ENCODE measurements at regions not wholly inside any gene's neighbourhood (a gene's known extent, or its start where the extent isn't known, plus 50 kb on each side); places are given as distances from the start of the nearest gene placed in this dataset.

DNA sequence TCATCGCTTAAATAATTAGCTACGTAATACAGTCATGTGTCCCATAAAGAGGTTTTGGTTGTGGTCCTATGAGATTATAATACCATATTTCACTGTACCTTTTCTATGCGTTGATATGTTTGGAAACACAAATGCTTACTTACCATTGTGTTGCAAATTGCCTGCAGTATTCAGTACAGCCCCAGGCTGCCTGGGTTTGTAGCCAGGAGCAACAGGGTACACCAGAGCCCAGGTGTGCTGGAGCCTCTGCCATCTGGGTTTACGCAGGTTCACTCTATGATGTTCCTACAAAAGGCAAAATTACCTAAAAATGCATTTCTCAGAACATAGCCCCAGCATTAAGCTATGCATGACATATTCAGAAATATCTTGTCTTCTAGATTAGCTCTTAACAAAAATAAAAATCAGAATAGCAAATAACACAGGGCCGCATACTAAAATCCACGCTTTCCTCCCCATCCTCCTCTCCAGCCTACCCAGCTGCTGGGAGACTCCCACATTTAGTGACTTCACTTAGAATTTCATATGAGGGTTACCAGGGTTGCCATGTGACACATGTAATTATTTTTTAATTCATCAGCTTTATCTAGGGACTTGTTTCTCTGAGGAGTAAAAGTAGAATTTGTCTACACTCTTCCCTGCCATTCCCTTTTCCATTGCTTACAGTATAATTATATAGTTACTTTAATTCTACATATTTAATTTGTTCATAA, 559.0 kb upstream of the ADARB2 start:
- TF ChIP-seq CTCF (conservative IDR thresholded peaks at IDR 0.05) (no peak), ZFX (IDR thresholded peaks at IDR 0.05) (no peak)
- H3K27ac ChIP-seq: no peak overlapping the region

DNA sequence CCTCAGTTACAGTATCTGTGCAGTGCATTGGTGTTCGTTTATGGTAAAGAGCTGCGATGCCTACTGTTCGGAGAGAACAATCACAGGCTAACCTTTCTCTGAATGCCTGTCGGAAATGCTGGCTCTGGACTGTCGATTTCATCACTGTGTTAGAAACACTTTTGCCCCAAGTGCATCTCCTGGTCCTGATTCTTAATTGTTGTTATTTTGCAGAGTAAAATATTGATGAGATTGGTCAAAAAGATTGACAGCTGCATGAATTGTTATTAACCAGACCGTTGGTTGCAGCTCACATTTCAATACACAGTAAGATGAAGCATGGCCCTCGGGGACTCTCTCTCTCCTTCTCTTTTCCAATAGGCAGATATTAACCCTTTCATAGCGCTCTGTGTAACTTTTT, 557.4 kb upstream of the ADARB2 start:
- H3K27ac ChIP-seq: no peak overlapping the region
- TF ChIP-seq CTCF (conservative IDR thresholded peaks at IDR 0.05) (no peak), ZFX (IDR thresholded peaks at IDR 0.05) (no peak)

DNA sequence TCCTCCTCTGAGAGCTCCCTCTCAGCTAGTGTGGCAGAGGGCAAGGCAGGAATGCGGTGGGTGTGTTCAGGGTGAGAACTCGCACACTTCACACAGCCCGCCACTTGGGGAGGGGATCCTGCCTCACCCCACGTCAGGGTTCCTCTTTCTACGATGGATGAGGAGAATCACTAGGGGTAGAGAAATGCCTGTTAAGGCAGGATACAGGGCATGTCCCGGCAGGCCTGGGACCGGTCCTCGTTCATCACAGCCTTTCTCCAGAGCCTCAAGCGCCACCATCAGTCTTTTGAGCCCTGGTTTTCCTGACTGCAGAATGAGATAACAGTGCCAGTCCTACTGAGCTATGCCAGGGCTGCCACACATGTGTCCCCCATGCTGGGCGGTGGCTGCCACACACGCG, 546.7 kb upstream of the ADARB2 start:
- H3K27ac ChIP-seq: no peak overlapping the region
- no peak for TF ChIP-seq ZFX (IDR thresholded peaks at IDR 0.05)
- TF ChIP-seq CTCF (conservative IDR thresholded peaks at IDR 0.05): no peak

GRCh38 chr10:2282202-2282601, 544.9 kb upstream of the ADARB2 start:
- H3K27ac ChIP-seq: no peak overlapping the region
- TF ChIP-seq ZFX (IDR thresholded peaks at IDR 0.05): no peak

DNA sequence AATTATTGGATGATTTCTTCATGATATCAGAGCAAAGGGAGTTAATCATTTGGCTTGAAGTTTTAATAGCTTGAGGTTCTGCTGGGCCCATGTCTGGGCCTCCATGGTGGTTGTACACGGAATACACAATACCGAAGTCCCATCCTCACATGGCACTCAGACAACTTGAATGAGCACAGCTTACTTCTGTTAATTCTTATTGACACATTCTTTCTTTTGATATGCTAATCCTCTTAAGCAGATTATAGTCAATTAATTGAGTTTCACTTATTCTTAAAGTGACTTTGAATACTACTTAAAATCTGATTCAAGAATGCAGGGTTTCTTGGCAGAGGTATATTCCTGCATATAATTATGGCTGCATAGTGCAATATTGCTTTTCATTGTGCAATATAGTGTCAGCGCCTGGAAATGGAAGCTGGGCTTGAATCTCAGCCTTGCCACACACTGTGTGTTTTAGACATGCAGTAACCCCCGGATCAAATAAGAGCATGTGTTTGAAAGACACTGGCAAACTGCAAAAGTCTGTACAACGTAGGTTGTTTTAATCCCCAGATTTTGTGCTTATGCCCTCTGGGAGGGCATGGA, 543.5 kb upstream of the ADARB2 start:
- H3K27ac ChIP-seq: no peak overlapping the region

DNA sequence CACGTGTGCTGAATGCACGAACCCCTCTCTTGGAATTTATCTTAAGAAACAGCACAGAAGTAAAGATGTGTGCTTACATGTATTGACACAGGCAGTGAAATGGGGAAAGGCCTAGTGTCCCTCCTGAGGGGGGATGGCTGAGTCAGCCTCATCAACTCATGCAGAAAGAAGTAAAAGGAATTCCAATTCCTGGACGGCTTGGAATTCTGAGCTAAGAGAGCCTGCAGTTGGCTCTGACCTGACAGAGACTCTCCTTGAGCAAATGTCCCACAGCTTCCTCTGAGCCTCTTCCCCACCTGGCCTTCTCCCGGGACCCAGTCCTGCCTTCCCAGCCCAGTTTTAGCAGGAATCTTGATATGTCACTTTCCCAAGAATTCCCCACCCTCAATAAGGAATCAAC, 542.4 kb upstream of the ADARB2 start:
- no peak overlapping the region for H3K27ac ChIP-seq
- TF ChIP-seq ZFX (IDR thresholded peaks at IDR 0.05): no peak
- TF ChIP-seq CTCF (conservative IDR thresholded peaks at IDR 0.05): no peak

More for the DNA sequence above, 543.5 kb upstream of the ADARB2 start:
- TF ChIP-seq CTCF (conservative IDR thresholded peaks at IDR 0.05) (no peak), ZFX (IDR thresholded peaks at IDR 0.05) (no peak)

GRCh38 chr10:2278363-2278762, 541.0 kb upstream of the ADARB2 start:
- H3K27ac ChIP-seq: no peak overlapping the region
- TF ChIP-seq ZFX (IDR thresholded peaks at IDR 0.05) (no peak), CTCF (conservative IDR thresholded peaks at IDR 0.05) (no peak)

- no peak overlapping the region for H3K27ac ChIP-seq
- TF ChIP-seq CTCF (conservative IDR thresholded peaks at IDR 0.05) (no peak), ZFX (IDR thresholded peaks at IDR 0.05) (no peak)
Observed at GRCh38 chr10:2263561-2263960, 526.2 kb upstream of the ADARB2 start.

Measured in C4-2B (cell line).